Superior temporal gyrus (tissue), 1 donor: ENCODE measurements at regions not wholly inside any gene's neighbourhood (a gene's known extent, or its start where the extent isn't known, plus 50 kb on each side); places are given as distances from the start of the nearest gene placed in this dataset.

Experiments used
- DNase-seq: peaks from one replicate; pipeline ENCODE4 v3.0.0-alpha.2; 2016; ENCODE audit errors: extremely low spot score

- DNase-seq = no peak
Observed at GRCh38 chr3:46113608-46114007, 86.3 kb upstream of the XCR1 start.

DNA sequence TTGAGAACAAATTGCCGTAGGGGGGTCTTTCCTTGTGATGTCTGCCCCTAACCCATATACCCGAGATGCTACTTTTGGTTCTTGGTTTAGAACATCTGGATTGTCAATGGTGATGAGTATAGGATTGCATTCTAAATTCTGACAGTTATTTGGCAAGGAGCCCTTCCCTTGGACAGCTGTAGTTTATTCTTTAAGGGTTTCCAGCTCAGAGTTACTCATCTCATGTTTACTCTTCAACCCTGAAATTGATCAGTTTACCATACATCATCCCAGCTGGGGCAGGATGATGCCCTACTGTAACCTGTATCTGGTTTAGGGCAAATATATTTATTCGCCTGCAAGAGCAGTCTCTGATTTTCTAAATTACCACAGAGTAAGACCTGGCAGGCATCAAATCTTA lies 85.7 kb upstream of the XCR1 start:
- DNase-seq = no peak

DNA sequence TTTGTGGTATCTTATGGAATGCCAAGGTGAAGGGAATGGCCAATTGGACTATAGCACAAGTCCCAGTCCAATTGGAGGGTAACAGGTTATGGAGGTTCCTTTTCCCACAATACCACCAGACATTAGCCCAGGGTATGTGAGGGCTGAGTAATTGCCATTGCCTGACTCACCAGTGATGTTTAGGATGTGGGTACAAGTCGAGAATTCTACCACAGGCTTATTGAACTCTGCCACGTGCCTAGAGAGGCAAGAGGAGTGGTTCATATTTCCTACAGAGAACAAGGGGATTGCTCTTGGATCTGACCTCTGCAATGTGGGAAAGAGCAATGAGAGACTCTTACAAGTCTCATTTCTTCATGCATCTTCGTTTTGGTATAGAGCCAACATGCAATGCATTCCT lies 85.0 kb upstream of the XCR1 start:
- DNase-seq = no peak

DNA sequence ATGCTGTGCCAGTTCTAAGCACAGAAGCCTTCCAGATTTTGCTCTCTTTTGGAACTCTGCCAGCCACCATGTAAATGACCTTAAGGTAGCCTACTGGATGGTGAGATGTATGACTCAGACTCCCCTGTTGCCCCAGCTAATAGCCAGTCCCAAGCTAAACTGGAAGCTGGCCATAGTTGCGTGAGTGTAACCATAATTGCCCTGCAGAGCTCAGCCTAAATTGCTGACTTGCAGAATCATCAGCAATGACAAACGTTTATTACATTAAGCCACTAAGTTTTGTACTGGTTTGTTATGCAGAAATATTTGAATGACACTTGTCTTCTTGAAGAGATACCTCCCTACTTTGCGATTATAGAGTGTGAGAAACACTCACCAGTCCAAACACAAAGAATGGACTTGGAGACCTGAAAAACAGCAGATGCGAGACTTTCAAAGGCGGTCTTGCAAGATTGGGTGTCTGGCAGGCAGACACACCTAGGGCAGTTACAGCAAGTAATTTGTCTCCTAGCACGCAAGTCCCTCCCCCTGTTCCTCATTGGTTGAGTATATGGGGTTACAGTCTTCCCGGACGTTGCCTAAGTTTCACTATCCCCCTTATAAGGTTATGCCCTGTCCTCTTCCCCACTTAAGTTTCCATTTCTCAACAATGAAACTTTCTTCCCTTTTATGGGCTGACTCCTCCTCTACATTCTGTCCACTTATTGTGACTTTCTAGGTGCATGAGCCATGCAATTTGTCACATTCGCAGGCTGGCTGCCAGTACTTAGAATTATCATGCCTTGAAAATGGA lies 83.6 kb upstream of the XCR1 start:
- DNase-seq = peak; percentile 36

DNA sequence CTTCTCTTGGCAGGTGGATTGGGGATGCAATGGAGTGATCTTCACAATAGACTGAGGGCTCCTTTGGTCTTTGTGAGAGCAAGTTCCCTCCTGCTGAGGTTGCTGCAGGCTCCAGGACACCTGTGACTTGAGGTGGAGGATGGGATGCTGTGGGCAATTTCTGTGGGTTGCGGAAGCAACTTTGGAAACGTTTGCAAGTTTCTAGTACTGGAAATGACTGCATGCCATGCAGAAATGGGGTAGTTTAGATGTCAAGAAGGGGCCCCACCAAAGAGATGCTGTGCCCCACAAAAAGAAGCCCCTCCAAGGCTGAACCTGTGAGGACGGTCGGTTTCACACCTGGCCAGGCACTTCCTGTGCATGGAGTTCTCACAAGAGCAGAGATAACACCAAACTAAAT lies 80.4 kb upstream of the XCR1 start:
- no peak for DNase-seq

GRCh38 chr3:46105306-46105919 lies 78.1 kb upstream of the XCR1 start:
- DNase-seq = no peak

DNA sequence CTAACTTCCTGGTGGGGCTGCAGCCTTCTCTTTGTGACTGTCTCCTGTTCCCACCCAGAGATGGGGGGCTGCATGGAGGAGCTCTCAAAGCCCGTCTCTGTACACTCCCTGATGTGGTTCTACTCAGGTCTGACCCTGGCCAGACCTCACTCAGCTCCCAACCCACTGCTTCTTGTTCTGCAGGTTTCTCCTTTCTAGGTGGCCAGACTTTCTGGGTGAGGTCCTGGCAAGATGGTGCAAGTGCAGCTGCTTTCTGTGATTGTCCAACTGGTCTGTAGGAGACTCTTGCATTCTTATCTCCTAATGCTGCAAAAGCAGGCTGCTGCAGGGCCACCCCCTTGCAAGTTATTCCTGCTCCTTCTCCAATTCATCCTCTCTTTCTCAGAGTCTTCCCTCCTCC lies 77.4 kb upstream of the XCR1 start:
- DNase-seq = no peak

- DNase-seq = no peak
Observed at GRCh38 chr3:46102780-46103130, 75.5 kb upstream of the XCR1 start.

GRCh38 chr3:46102059-46102779 lies 74.9 kb upstream of the XCR1 start:
- no peak for DNase-seq

DNA sequence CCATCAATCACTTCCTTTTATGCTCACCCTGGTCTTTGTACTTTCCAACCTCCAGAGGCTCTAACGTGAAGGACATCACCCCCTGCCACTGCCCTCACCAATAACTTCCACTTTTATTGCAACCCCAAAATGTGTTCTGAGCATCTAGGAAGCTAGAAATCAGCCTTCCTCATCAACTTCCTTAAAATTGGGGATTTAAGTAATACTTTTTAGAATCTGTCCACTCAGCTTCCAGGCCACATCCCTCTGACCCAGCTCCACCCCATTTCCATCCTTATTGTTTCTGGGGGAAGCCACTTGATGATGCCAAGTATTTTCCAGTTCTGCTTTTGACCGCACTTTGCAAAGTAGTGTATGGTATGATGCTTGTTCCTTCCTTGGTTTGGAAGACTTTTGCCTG lies 73.5 kb upstream of the XCR1 start:
- DNase-seq = no peak

DNA sequence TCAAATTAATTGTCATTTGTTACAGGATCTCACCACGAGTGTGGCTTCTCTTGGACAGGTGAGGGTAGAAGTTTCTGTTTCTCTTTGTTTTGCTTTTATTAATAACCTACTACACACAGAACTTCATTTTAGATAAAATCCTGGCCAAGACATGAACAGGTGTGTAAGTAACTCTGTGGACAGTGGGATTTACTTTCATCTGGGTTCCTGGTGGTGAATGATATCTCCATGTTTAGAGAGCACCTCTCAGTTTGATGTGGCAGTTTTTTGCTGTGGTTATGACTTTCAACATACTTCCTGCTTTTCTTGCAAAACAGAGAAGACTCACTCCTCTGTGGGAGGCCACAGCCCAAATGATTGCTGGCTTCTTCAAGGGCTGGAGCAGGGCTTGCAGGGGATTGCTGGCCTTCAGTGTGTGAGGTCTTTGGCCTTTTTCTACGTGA lies 71.1 kb upstream of the XCR1 start:
- DNase-seq = no peak

GRCh38 chr3:46097691-46098241 lies 70.5 kb upstream of the XCR1 start:
- no peak for DNase-seq

- DNase-seq = no peak
Observed at GRCh38 chr3:46096781-46097180, 69.5 kb upstream of the XCR1 start.

GRCh38 chr3:46096336-46096735 lies 69.1 kb upstream of the XCR1 start:
- no peak for DNase-seq

DNA sequence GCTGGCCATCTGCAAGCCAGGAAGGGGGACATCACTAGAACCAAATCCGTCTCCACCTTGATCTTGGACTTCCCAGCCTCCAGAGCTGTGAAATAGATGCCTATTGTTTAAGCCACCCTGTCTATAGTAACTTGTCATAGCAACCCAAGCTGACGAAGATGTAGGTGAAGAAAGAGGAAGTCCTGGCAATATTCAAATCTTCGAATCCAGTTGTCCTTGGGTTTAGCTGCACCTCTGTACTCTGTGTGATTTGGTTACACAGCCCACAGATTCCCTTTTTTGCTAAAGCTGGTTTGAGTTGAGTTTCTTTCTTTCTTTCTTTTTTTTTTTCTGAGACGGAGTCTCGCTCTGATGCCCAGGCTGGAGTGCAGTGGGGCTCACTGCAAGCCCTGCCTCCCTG lies 68.0 kb upstream of the XCR1 start:
- no peak for DNase-seq

DNA sequence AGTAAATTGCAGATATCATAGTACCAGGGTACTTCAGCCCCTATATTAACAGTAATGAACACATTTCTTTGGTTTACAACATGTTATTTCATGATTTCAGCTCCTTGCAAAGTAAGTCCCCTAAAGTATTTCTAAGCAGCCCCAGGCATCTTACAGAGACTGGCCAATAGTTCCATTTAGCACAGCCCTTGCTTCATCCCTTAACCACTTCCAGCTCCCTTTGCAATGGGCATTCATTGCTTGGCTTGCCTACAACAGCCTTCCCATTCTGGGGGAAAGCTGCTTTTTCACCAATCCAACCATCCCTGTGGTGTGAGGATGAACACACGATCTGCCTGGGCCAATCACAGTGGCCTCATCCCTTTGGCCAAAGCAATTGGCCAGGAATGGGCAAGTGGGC lies 67.2 kb upstream of the XCR1 start:
- no peak for DNase-seq

DNA sequence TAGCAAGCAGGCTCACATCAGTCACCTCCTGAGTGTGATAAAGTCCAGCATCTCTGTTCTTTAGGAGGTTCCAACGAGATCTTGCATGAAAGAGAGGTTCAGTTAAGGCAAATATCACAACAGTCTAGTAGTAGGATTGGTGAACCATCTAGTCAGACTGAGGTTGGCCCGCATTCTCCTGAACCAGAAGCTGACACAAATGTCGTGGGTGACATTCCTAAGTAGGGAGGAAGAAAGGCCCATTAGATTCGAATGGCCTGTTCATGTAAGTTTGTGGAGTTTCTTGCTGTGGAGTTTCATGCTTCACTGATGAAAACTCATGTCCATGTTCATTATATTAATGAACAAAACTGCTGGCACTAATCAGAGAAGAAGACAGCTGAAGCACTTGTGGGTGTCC lies 66.7 kb upstream of the XCR1 start:
- DNase-seq = no peak

DNA sequence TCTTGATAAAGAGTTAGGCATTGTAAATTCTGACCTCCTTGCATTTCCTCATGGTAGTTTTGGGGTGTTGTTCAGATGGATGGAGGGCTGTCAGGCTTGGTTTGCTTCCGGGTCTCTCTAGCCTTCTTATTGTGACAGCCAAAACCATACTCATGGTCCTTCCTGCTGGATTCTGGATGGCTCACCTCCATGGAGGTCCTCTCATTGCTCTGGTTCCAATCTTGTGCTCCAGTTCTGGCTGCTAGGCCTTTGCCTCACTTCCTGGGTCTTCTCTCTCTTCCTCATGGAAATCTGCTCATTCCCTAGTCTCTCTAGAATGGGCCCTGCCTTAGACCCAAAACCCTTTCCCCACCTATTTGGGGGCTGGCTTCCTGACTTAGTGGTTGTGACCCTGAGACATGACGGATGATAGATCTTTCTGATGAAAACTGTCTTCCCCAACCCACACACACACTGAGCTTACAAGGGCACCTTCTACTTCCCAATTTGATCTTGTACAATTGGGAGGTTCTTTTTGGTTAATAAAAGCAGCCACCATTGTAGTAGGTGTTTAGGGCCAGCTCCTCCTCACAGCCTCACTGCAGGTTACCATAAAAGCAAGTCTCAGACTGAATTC lies 66.2 kb upstream of the XCR1 start:
- no peak for DNase-seq

DNA sequence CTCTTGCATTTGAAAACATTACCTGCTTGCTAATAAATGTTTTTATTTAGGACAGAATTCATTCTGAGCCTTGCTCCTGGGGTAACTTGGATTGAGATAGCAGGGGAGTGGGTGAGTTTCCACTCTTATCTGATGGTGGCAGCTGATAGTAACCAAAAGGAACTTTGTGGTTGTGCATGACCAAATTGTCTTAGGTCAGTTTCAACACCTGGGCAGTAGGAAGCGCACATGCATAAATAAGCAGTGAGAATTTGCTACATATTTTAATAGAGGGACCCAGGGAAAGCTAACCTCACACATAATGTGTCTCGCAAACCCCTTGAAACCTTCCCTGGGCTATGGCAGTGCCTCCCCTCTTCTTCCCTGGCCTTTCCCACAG lies 65.4 kb upstream of the XCR1 start:
- no peak for DNase-seq

DNA sequence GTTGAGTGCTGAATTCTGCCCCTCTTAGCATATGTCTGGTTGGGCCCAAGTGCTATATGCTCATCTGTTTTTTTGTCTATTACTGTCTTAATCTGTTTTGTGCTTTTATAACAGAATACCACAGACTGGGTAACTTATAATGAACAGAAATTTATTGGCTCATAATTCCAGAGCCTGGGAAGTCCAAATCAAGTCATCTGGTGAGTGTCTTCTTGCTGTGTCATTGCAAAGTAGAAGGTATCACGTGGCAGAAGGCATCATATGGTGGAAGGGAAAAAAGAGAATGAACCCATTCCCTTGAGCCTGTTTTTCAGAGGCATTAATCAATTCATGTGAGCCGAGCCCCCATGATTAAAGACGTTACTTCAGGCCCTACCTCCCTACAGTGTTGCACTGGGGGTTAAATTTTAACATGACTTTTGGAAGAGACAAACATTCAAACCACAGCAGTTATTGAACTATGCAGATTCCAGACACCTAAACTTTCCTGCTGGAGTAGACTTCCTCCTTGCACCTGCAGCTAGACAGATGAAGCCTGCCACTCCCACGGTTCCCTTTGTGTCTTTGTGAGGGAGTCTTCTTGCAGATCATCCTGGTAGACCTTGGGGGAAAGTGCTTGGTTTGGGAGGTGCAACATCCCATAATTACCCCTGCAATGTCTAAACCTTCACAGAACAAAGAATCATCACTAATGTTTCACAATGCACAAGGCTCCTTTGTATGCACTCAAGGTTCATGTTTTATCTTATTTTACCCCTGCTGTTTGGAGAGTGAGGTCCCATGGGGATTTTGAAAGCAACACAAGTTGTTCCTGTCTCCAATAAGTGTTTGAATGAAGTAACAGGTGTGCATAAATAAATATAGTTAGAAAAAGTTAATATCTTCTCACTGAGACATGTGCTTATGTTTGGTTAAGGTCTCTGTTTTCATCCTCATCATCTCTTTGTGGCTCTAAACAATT lies 64.7 kb upstream of the XCR1 start:
- DNase-seq = no peak

GRCh38 chr3:46091046-46091445 lies 63.8 kb upstream of the XCR1 start:
- no peak for DNase-seq
